ENCODE measurements at regions not wholly inside any gene's neighbourhood (a gene's known extent, or its start where the extent isn't known, plus 50 kb on each side); places are given as distances from the start of the nearest gene placed in this dataset.

DNA sequence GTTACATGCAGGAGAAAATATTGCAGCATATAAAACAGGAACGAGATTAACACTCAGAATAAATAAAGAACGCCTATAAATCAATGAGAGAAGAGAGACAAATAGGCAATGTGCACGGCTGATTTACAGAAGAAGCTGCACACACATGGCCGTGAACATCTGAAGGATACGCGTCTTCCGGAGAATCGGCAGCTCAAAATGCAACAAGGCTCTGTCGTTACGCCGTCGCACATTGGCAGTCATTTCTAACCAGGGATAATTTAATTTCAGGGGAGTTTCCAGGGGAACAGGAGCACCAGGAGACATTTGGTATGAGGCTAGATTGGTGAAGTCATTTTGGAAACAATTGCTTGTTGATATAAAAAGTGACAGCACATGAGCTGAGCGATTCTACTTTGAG lies 745.2 kb downstream of the BRD1 start:
- Histone ChIP-seq H3K27ac (no peak overlapping the region), H3K9me3 (no peaks in the 10 kb centered on the region), H3K36me3 (no peaks in the 10 kb centered on the region), H3K27me3 (replicated peaks in 1 of 7) (peaks cover 0 to 33% (median 0%) of the 10 kb centered on the region in 7 donors), H3K4me3 (no peak overlapping the region), H3K4me1 (no peaks in the 10 kb centered on the region)
- no peak for DNase-seq
- intact Hi-C loops (cut with DNase I; ENCODE audit: low total_unique reads): no loop called here
- 84 to 90% (median 88%) methylated on average over 13 of the region's 13 CpGs for WGBS, 5 donors
- no peak for TF ChIP-seq POLR2AphosphoS5 (IDR thresholded peaks at IDR 0.05)
- TF ChIP-seq, protein P1, sequence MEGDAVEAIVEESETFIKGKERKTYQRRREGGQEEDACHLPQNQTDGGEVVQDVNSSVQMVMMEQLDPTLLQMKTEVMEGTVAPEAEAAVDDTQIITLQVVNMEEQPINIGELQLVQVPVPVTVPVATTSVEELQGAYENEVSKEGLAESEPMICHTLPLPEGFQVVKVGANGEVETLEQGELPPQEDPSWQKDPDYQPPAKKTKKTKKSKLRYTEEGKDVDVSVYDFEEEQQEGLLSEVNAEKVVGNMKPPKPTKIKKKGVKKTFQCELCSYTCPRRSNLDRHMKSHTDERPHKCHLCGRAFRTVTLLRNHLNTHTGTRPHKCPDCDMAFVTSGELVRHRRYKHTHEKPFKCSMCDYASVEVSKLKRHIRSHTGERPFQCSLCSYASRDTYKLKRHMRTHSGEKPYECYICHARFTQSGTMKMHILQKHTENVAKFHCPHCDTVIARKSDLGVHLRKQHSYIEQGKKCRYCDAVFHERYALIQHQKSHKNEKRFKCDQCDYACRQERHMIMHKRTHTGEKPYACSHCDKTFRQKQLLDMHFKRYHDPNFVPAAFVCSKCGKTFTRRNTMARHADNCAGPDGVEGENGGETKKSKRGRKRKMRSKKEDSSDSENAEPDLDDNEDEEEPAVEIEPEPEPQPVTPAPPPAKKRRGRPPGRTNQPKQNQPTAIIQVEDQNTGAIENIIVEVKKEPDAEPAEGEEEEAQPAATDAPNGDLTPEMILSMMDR (IDR thresholded peaks at IDR 0.05 in 8 of 11, conservative IDR thresholded peaks at IDR 0.05 in 3 of 11): no peak
- no peak for TF ChIP-seq POLR2A (IDR thresholded peaks at IDR 0.05)

DNA sequence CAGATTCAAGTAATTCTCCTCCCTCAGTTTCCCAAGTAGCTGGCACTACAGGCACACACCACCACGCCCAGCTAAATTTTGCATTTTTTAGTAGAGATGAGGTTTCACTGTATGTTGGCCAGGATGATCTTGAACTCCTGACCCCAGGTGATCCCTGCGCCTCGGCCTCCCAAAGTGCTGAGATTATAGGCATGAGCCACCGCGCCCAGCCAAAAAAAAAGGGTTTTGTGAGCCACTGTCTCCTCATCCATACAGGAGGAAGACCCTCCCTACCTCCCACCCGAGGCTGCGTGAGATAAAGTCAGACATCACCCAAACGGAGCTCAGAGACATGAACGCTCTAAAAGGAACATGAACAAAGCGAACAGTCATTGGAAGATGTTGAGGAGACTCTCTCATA lies 745.7 kb downstream of the BRD1 start:
- TF ChIP-seq POLR2AphosphoS5 (IDR thresholded peaks at IDR 0.05) (no peak), POLR2A (IDR thresholded peaks at IDR 0.05) (no peak)
- TF ChIP-seq, protein P1 (IDR thresholded peaks at IDR 0.05 in 8 of 11, conservative IDR thresholded peaks at IDR 0.05 in 3 of 11): no peak
- H3K27me3 ChIP-seq (replicated peaks in 1 of 7): peaks cover 0 to 28% (median 0%) of the 10 kb centered on the region in 7 donors
- no peaks in the 10 kb centered on the region for H3K36me3 ChIP-seq
- intact Hi-C loops (cut with DNase I; ENCODE audit: low total_unique reads): no loop called here
- 77 to 88% (median 79%) methylated on average over 10 of the region's 10 CpGs for WGBS, 5 donors
- no peak for DNase-seq
- H3K9me3 ChIP-seq: no peaks in the 10 kb centered on the region
- no peak overlapping the region for H3K4me3 ChIP-seq
- no peak overlapping the region for H3K27ac ChIP-seq
- H3K4me1 ChIP-seq: no peaks in the 10 kb centered on the region

DNA sequence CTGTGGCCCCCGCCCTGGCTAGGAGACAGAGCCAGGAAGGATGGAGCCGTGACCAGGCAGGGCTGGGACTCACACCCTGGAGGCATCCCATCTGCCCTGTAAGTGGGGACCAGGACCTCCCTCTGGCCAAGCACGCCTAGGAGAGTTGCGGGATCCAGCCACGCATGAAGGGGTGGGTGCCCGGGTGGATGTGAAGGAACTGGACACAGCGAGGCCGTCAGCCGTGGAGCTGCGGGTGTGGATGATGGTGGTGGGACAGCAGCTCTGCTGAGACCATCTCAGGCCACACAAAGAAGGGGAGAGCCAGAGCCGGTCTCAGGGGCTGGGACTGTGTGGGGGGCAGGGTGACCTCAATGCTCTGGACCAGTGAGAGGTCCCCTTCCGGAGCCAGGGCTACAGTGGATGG lies 746.4 kb downstream of the BRD1 start:
- Histone ChIP-seq H3K27me3 (replicated peaks in 1 of 7) (peaks cover 0 to 21% (median 0%) of the 10 kb centered on the region in 7 donors), H3K9me3 (no peaks in the 10 kb centered on the region), H3K4me1 (no peaks in the 10 kb centered on the region), H3K4me3 (no peak overlapping the region), H3K36me3 (no peaks in the 10 kb centered on the region), H3K27ac (no peak overlapping the region)
- intact Hi-C loops (cut with DNase I; ENCODE audit: low total_unique reads): no loop called here
- TF ChIP-seq, protein P1 (IDR thresholded peaks at IDR 0.05 in 8 of 11, conservative IDR thresholded peaks at IDR 0.05 in 3 of 11): no peak
- TF ChIP-seq POLR2A (IDR thresholded peaks at IDR 0.05) (no peak), POLR2AphosphoS5 (IDR thresholded peaks at IDR 0.05) (no peak)
- 77 to 89% (median 85%) methylated on average over 10 to 12 of the region's 12 CpGs for WGBS, 5 donors
- no peak for DNase-seq

DNA sequence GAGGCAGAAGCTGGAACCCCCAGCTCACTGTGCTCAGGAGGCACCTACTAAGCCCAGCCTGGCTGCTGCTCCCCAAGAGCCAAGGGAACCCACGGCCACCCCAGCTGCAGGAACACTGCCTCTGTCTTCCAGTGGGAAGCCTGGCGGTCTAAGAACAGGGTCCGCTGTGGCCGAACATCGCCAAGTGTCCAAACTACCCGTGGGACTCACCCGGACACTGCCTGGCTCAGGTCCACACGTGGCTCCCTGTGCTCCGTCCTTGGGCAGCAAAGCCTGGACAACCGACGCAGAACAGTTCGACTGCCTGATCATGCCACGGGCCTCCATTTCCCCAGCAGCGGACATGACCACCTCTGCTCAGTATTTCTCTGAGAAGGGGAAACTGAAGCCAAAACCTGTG lies 747.0 kb downstream of the BRD1 start:
- DNase-seq: no peak
- intact Hi-C loops (cut with DNase I; ENCODE audit: low total_unique reads): no loop called here
- Histone ChIP-seq H3K4me1 (no peaks in the 10 kb centered on the region), H3K36me3 (no peaks in the 10 kb centered on the region), H3K27ac (no peak overlapping the region), H3K27me3 (replicated peaks in 1 of 7) (peaks cover 0 to 19% (median 0%) of the 10 kb centered on the region in 7 donors), H3K4me3 (no peak overlapping the region), H3K9me3 (no peaks in the 10 kb centered on the region)
- no peak for TF ChIP-seq POLR2A (IDR thresholded peaks at IDR 0.05)
- TF ChIP-seq POLR2AphosphoS5 (IDR thresholded peaks at IDR 0.05): no peak
- TF ChIP-seq, protein P1 (IDR thresholded peaks at IDR 0.05 in 8 of 11, conservative IDR thresholded peaks at IDR 0.05 in 3 of 11): no peak
- WGBS, 5 donors: 77 to 88% (median 83%) methylated on average over 9 to 14 of the region's 14 CpGs

All from spleen (tissue), 11 donors.